ENCODE measurements at regions not wholly inside any gene's neighbourhood (a gene's known extent, or its start where the extent isn't known, plus 50 kb on each side); places are given as distances from the start of the nearest gene placed in this dataset.

DNA sequence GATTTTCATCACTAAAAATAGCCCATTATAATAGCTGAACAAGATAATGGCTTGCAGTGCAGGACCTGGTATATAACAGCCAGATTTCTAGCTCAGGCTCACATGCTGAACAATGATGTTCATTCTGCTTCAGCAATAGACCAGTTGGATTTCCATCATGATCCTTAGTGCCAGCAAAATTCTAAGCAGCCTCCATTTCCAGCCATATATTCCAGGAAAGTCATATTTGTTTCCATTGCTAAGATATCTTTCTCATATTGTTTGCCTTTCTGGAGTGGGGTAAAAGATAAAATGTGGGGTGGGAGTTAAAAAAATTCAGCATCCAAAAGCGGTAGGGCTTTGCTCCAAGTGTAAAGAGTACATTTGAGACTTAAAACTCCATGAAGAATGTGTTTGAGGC is 2344.1 kb downstream of the PCDH7 start:
- H2BK20ac ChIP-seq (ENCODE audit: low read depth, low read length, poor library complexity, severe bottlenecking), result no peak overlapping the region
- peaks cover 3% of the 10 kb centered on the region in 2 experiments; a peak in 4 of 5 replicates for H3K9me3 Mint-ChIP-seq
- H2AK5ac ChIP-seq (ENCODE audit: insufficient read length, low read length), result no peak overlapping the region
- H3T11ph ChIP-seq (ENCODE audit: low read length), result no peak overlapping the region
- H3K36me3 Mint-ChIP-seq (ENCODE audit: insufficient read depth in 1 of 3, low read depth in 3 of 3), result peaks cover 2 to 5% (median 3%) of the 10 kb centered on the region in 3 experiments; a peak in 4 of 7 replicates
- H3K27me3 ChIP-seq (ENCODE audit: insufficient read depth, low read length), result no peaks in the 10 kb centered on the region
- H3K23me2 ChIP-seq (ENCODE audit: insufficient read length, low read depth, low read length, poor library complexity, severe bottlenecking), result no peaks in the 10 kb centered on the region
- H3K23ac ChIP-seq (ENCODE audit: insufficient read length, low read depth, low read length), result no peak overlapping the region
- no peak overlapping the region for H4K8ac ChIP-seq (replicated peaks; ENCODE audit: insufficient read length, low read depth, low read length)
- no peak overlapping the region for H3K27ac Mint-ChIP-seq
- whole genome bisulfite sequencing (ENCODE audit: extremely low coverage, insufficient read length, low lambda C conversion rate), result no CpG with 5 or more reads among the region's 1 CpG
- H3K4me1 ChIP-seq (ENCODE audit: insufficient read depth, low read length), result no peaks in the 10 kb centered on the region
- H4K91ac ChIP-seq (ENCODE audit: insufficient read length, low read depth, low read length), result no peak overlapping the region
- H4K5ac ChIP-seq (ENCODE audit: insufficient read length, low read depth, low read length), result no peak overlapping the region
- no peaks in the 10 kb centered on the region for H4K20me1 ChIP-seq (ENCODE audit: control insufficient read depth, insufficient read depth, insufficient read length)
- H3K79me1 ChIP-seq (ENCODE audit: insufficient read depth, low read depth, low read length, poor library complexity, severe bottlenecking), result no peaks in the 10 kb centered on the region
- no peak overlapping the region for H2BK12ac ChIP-seq (ENCODE audit: insufficient read length, low read depth, low read length)
- H3K4me1 Mint-ChIP-seq, result peaks cover 3 to 4% of the 10 kb centered on the region in 2 experiments; a peak in 2 of 4 replicates
- H3K4me3 Mint-ChIP-seq, result no peak overlapping the region
- no peak overlapping the region for H3K4me2 ChIP-seq (ENCODE audit: insufficient read depth, insufficient read length, low read length)
- H2BK15ac ChIP-seq (ENCODE audit: low read depth, low read length), result no peak overlapping the region
- H3K18ac ChIP-seq (ENCODE audit: insufficient read length, low read depth, low read length), result no peak overlapping the region
- no peak overlapping the region for H3K14ac ChIP-seq (ENCODE audit: insufficient read depth, low read length)
- H3K27me3 Mint-ChIP-seq (ENCODE audit: low read depth), result no peaks in the 10 kb centered on the region
- no peak overlapping the region for H3K4ac ChIP-seq (ENCODE audit: low read depth, low read length)
- TF ChIP-seq, protein P1, sequence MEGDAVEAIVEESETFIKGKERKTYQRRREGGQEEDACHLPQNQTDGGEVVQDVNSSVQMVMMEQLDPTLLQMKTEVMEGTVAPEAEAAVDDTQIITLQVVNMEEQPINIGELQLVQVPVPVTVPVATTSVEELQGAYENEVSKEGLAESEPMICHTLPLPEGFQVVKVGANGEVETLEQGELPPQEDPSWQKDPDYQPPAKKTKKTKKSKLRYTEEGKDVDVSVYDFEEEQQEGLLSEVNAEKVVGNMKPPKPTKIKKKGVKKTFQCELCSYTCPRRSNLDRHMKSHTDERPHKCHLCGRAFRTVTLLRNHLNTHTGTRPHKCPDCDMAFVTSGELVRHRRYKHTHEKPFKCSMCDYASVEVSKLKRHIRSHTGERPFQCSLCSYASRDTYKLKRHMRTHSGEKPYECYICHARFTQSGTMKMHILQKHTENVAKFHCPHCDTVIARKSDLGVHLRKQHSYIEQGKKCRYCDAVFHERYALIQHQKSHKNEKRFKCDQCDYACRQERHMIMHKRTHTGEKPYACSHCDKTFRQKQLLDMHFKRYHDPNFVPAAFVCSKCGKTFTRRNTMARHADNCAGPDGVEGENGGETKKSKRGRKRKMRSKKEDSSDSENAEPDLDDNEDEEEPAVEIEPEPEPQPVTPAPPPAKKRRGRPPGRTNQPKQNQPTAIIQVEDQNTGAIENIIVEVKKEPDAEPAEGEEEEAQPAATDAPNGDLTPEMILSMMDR (conservative IDR thresholded peaks at IDR 0.05), result no peak
- H3K79me2 ChIP-seq (ENCODE audit: insufficient read depth, low read length), result no peaks in the 10 kb centered on the region
- no peak overlapping the region for H3K27ac ChIP-seq (ENCODE audit: insufficient read length, low read depth, low read length)
- H2BK5ac ChIP-seq (ENCODE audit: insufficient read length, low read length), result no peak overlapping the region
- no peaks in the 10 kb centered on the region for H3K9me3 ChIP-seq (ENCODE audit: control insufficient read depth, low read depth, low read length)
- no peak for DNase-seq
- no peak overlapping the region for H3K56ac ChIP-seq (ENCODE audit: insufficient read length, low read depth, low read length)
- H2BK120ac ChIP-seq (ENCODE audit: low read depth, low read length, poor library complexity, severe bottlenecking), result no peak overlapping the region
- H2AFZ ChIP-seq (ENCODE audit: low read length), result no peak overlapping the region
- no peak overlapping the region for H3K9ac ChIP-seq (ENCODE audit: extremely low read depth, insufficient read length, low read length)

All from H9 (cell line).